ENCODE measurements at regions not wholly inside any gene's neighbourhood (a gene's known extent, or its start where the extent isn't known, plus 50 kb on each side); places are given as distances from the start of the nearest gene placed in this dataset.

- TF ChIP-seq CTCF (IDR thresholded peaks at IDR 0.05) (no peak), POLR2A (IDR thresholded peaks at IDR 0.05) (no peak)
Observed at GRCh38 chr3:7877312-7877711, 624.3 kb upstream of the LMCD1 start.
